Type B pancreatic cell (in vitro differentiated cells): ENCODE measurements at regions not wholly inside any gene's neighbourhood (a gene's known extent, or its start where the extent isn't known, plus 50 kb on each side); places are given as distances from the start of the nearest gene placed in this dataset.

Experiments used
- DNase-seq: peaks from one replicate; pipeline ENCODE4 v3.0.0; 2021; ENCODE audit warnings: mixed read lengths; ENCODE audit not compliant: unreplicated experiment; ENCODE audit errors: extremely low spot score
- H3K27ac Mint-ChIP-seq: 2 replicates; pipeline ENCODE4 v1.8.0; 2021; ENCODE audit warnings: mild to moderate bottlenecking, mixed read lengths
- H3K27me3 Mint-ChIP-seq: 2 replicates; pipeline ENCODE4 v1.8.0; 2021; ENCODE audit warnings: mixed read lengths
- H3K36me3 Mint-ChIP-seq: 2 replicates; pipeline ENCODE4 v1.8.0; 2021; ENCODE audit warnings: mixed read lengths
- H3K4me1 Mint-ChIP-seq: one replicate; pipeline ENCODE4 v1.8.0; 2021; ENCODE audit warnings: mixed read lengths; ENCODE audit not compliant: unreplicated experiment
- H3K4me3 Mint-ChIP-seq: 2 replicates; pipeline ENCODE4 v1.8.0; 2021; ENCODE audit warnings: mild to moderate bottlenecking, mixed read lengths
- H3K9me3 Mint-ChIP-seq: 2 replicates; pipeline ENCODE4 v1.8.0; 2021; ENCODE audit warnings: mixed read lengths
- TF ChIP-seq, protein P1 (sequence below): fragments of 200-600 bp; sonication (generic); conservative IDR thresholded peaks from 2 replicates; pipeline ENCODE4 v1.5.0; 2021; ENCODE audit warnings: antibody characterized with exemption, mild to moderate bottlenecking

GRCh38 chr20:56060486-56060885 lies 55.2 kb upstream of the CBLN4 start:
- no peaks in the 10 kb centered on the region for H3K27me3 Mint-ChIP-seq
- no peaks in the 10 kb centered on the region for H3K9me3 Mint-ChIP-seq
- H3K4me1 Mint-ChIP-seq = no peaks in the 10 kb centered on the region

GRCh38 chr20:56069016-56069415 lies 63.7 kb upstream of the CBLN4 start:
- H3K4me3 Mint-ChIP-seq = no peak overlapping the region
- H3K36me3 Mint-ChIP-seq = no peaks in the 10 kb centered on the region
- H3K9me3 Mint-ChIP-seq = peaks cover 6% of the 10 kb centered on the region
- H3K27ac Mint-ChIP-seq = no peak overlapping the region
- no peaks in the 10 kb centered on the region for H3K27me3 Mint-ChIP-seq
- no peaks in the 10 kb centered on the region for H3K4me1 Mint-ChIP-seq
- DNase-seq = no peak
- TF ChIP-seq, protein P1, sequence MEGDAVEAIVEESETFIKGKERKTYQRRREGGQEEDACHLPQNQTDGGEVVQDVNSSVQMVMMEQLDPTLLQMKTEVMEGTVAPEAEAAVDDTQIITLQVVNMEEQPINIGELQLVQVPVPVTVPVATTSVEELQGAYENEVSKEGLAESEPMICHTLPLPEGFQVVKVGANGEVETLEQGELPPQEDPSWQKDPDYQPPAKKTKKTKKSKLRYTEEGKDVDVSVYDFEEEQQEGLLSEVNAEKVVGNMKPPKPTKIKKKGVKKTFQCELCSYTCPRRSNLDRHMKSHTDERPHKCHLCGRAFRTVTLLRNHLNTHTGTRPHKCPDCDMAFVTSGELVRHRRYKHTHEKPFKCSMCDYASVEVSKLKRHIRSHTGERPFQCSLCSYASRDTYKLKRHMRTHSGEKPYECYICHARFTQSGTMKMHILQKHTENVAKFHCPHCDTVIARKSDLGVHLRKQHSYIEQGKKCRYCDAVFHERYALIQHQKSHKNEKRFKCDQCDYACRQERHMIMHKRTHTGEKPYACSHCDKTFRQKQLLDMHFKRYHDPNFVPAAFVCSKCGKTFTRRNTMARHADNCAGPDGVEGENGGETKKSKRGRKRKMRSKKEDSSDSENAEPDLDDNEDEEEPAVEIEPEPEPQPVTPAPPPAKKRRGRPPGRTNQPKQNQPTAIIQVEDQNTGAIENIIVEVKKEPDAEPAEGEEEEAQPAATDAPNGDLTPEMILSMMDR = no peak

More at GRCh38 chr20:56060486-56060885, 55.2 kb upstream of the CBLN4 start:
- DNase-seq = no peak
- H3K27ac Mint-ChIP-seq = no peak overlapping the region
- no peak overlapping the region for H3K4me3 Mint-ChIP-seq
- H3K36me3 Mint-ChIP-seq = no peaks in the 10 kb centered on the region
- TF ChIP-seq, protein P1 = no peak

DNA sequence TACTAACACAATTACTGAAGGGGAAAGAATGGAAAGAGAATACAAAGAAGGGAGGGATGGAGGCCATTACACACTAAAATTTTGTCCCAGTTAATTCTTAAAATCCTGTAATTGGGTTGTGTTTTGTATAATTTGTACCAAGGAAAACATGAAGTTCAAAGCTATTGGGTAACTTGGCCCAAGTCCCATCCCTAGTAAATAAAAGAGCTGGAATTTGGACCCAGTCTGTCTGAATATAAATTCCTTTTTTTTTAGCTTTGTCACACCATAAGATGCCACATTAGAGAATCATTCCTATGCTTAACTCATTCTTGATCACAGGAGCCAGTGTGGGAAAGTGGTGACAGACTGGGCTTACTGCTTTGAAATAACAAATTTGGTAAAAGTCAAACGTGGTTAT lies 66.8 kb upstream of the CBLN4 start:
- Mint-ChIP-seq H3K36me3 (no peaks in the 10 kb centered on the region), H3K4me1 (no peaks in the 10 kb centered on the region), H3K27ac (no peak overlapping the region), H3K27me3 (no peaks in the 10 kb centered on the region), H3K4me3 (no peak overlapping the region), H3K9me3 (peaks cover 11% of the 10 kb centered on the region)
- DNase-seq = no peak
- TF ChIP-seq, protein P1 = no peak

GRCh38 chr20:56088375-56088774 lies 83.1 kb upstream of the CBLN4 start:
- Mint-ChIP-seq H3K4me3 (no peak overlapping the region), H3K36me3 (no peaks in the 10 kb centered on the region), H3K9me3 (peaks cover 3% of the 10 kb centered on the region), H3K27me3 (no peaks in the 10 kb centered on the region), H3K4me1 (no peaks in the 10 kb centered on the region), H3K27ac (no peak overlapping the region)
- DNase-seq = no peak
- TF ChIP-seq, protein P1 = no peak

DNA sequence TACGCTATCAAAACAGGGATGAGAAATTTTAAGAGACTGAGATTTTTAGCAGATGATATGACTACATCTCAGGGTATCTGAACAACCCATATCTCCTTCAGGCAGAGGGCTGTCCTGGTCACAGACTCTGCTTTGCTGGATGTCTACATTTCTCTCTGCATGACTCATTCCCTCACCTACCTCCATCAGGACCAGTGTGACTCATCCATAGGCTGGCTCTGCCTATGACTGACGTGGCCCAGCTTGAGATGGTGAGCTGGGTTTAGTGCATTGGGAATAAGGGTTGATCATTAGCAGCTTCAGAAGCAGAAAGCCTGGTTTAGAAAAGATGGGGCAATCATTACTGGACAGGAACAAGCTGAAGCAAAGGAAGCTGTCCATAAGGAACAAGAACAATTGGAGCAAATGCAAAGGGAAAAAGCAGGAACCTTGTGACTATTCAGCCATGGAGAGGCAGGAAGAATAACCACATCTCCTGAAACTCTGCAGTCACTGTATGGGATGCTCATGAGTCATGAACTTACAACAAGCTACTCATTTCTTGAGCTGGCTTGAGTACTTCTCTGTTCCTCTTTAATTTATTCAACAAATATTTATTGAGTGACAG lies 86.4 kb upstream of the CBLN4 start:
- TF ChIP-seq, protein P1 = no peak
- H3K36me3 Mint-ChIP-seq = no peaks in the 10 kb centered on the region
- H3K4me3 Mint-ChIP-seq = no peak overlapping the region
- peaks cover 10% of the 10 kb centered on the region for H3K9me3 Mint-ChIP-seq
- no peak for DNase-seq
- H3K27me3 Mint-ChIP-seq = no peaks in the 10 kb centered on the region
- no peaks in the 10 kb centered on the region for H3K4me1 Mint-ChIP-seq
- H3K27ac Mint-ChIP-seq = no peak overlapping the region

DNA sequence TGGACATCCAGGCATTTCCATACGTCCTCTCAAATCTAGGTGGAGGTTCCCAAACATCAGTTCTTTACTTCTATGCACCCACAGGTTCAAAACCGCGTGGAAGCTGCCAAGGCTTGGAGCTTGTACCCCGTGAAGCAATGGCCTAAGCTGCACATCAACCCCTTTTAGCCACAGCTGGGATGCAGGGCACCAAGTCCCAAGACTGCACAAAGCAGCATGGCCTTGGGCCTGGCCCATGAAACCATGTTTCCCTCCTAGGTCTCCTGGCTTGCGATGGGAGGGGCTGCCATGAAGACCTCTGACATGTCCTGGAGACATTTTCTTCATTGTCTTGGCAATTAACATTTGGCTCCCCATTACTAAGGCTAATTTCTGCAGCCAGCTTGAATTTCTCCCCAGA lies 88.9 kb upstream of the CBLN4 start:
- Mint-ChIP-seq H3K9me3 (peaks cover 10% of the 10 kb centered on the region), H3K4me1 (no peaks in the 10 kb centered on the region), H3K36me3 (no peaks in the 10 kb centered on the region), H3K27me3 (no peaks in the 10 kb centered on the region), H3K4me3 (no peak overlapping the region), H3K27ac (no peak overlapping the region)
- no peak for DNase-seq
- TF ChIP-seq, protein P1 = no peak
